ENCODE measurements at regions not wholly inside any gene's neighbourhood (a gene's known extent, or its start where the extent isn't known, plus 50 kb on each side); places are given as distances from the start of the nearest gene placed in this dataset.

- TF ChIP-seq CTCF (IDR thresholded peaks at IDR 0.05 in 2 of 3, conservative IDR thresholded peaks at IDR 0.05 in 1 of 3; ENCODE audit: borderline replicate concordance in 1 of 3, insufficient read depth in 1 of 3, low read depth in 2 of 3, low read length in 2 of 3) = no peak
- no peak for TF ChIP-seq SIN3A (IDR thresholded peaks at IDR 0.05; ENCODE audit: low read depth)
- TF ChIP-seq REST (IDR thresholded peaks at IDR 0.05; ENCODE audit: low read depth) = no peak
- TF ChIP-seq POLR2A (IDR thresholded peaks at IDR 0.05; ENCODE audit: borderline replicate concordance, extremely low read depth, insufficient read depth, insufficient read length) = no peak
- TF ChIP-seq EZH2 (IDR thresholded peaks at IDR 0.05) = no peak
- TF ChIP-seq EZH2phosphoT487 (IDR thresholded peaks at IDR 0.05; ENCODE audit: borderline replicate concordance) = no peak
- no peak for TF ChIP-seq CEBPB (IDR thresholded peaks at IDR 0.05; ENCODE audit: low read depth)
- no peak for TF ChIP-seq SRF (IDR thresholded peaks at IDR 0.05; ENCODE audit: low read depth)
- TF ChIP-seq JUND (IDR thresholded peaks at IDR 0.05) = no peak
- no peak for TF ChIP-seq POLR2AphosphoS5 (IDR thresholded peaks at IDR 0.05; ENCODE audit: low read depth, low read length)
- TF ChIP-seq ZNF274 (IDR thresholded peaks at IDR 0.05; ENCODE audit: low read depth, low read length) = no peak
These were observed 424.1 kb upstream of the OR4E1 start for GRCh38 chr14:22097586-22098292.
